ENCODE measurements at regions not wholly inside any gene's neighbourhood (a gene's known extent, or its start where the extent isn't known, plus 50 kb on each side); places are given as distances from the start of the nearest gene placed in this dataset.

- ChIA-PET RAD21 (ENCODE audit: unreplicated experiment) (no interaction called here), SMC1A (ENCODE audit: uncharacterized antibody, unreplicated experiment) (no interaction called here), CTCF (no interaction called here), POLR2A (no interaction called here)
- in situ Hi-C loops (cut with MboI) (no loop called here), intact Hi-C loops (cut with micrococcal nuclease; ENCODE audit: unreplicated experiment) (no loop called here)
- ATAC-seq = no peak
- Histone ChIP-seq H3K27me3 (replicated peaks in 1 of 2; ENCODE audit: control insufficient read depth in 2 of 2, insufficient read depth in 2 of 2, low read length in 1 of 2) (no peaks in the 10 kb centered on the region), H3K4me1 (ENCODE audit: control insufficient read depth, insufficient read depth, low read length) (no peaks in the 10 kb centered on the region), H4K20me1 (ENCODE audit: control insufficient read depth, insufficient read depth) (no peaks in the 10 kb centered on the region), H3K9ac (ENCODE audit: control insufficient read depth, insufficient read depth, low read length) (no peak overlapping the region), H2AFZ (ENCODE audit: control insufficient read depth, low read depth, low read length) (no peak overlapping the region), H3K4me2 (ENCODE audit: control insufficient read depth, insufficient read depth) (no peak overlapping the region), H3K36me3 (ENCODE audit: control insufficient read depth in 2 of 2, insufficient read depth in 2 of 2, low read length in 1 of 2) (no peaks in the 10 kb centered on the region), H3K4me3 (no peak overlapping the region), H3K79me2 (ENCODE audit: control insufficient read depth, insufficient read depth, low read length) (no peaks in the 10 kb centered on the region), H3K27ac (ENCODE audit: control insufficient read depth, insufficient read depth) (no peak overlapping the region), H3K9me3 (replicated peaks; ENCODE audit: control insufficient read depth, insufficient read depth, low read length) (no peaks in the 10 kb centered on the region)
- no peak for FAIRE-seq
- BruUV-seq (replicated peaks) = no TSS peak
- DNase-seq (ENCODE audit: low read depth, low spot score) = no peak
- 0% methylated on average over 2 of the region's 2 CpGs for WGBS (ENCODE audit: insufficient coverage, insufficient replicate concordance, low lambda C conversion rate, missing lambda C conversion rate)
- TF ChIP-seq ESRRA (IDR thresholded peaks at IDR 0.05; ENCODE audit: low read length) (no peak), RUNX3 (IDR thresholded peaks at IDR 0.05; ENCODE audit: low read length) (no peak), CEBPB (IDR thresholded peaks at IDR 0.05; ENCODE audit: borderline replicate concordance in 1 of 2, low read depth in 2 of 2, low read length in 2 of 2) (no peak), NFIC (IDR thresholded peaks at IDR 0.05; ENCODE audit: low read depth, low read length) (no peak), NR2C2 (IDR thresholded peaks at IDR 0.05; ENCODE audit: borderline replicate concordance, control insufficient read depth, insufficient read length, low read depth) (no peak), POLR2AphosphoS5 (IDR thresholded peaks at IDR 0.05; ENCODE audit: low read length) (no peak), CBX5 (IDR thresholded peaks at IDR 0.05; ENCODE audit: low read depth) (no peak), STAT1 (conservative IDR thresholded peaks at IDR 0.05) (no peak), WRNIP1 (IDR thresholded peaks at IDR 0.05; ENCODE audit: borderline replicate concordance, low read depth, low read length) (no peak), ATF7 (IDR thresholded peaks at IDR 0.05; ENCODE audit: low read depth) (no peak), KLF5 (IDR thresholded peaks at IDR 0.05; ENCODE audit: partially characterized antibody) (no peak), DPF2 (IDR thresholded peaks at IDR 0.05) (no peak), PKNOX1 (IDR thresholded peaks at IDR 0.05) (no peak), EED (IDR thresholded peaks at IDR 0.05; ENCODE audit: low read depth) (no peak), KAT2A (conservative IDR thresholded peaks at IDR 0.05; ENCODE audit: control insufficient read depth, low read depth, low read length) (no peak), CBX3 (IDR thresholded peaks at IDR 0.05; ENCODE audit: borderline replicate concordance, low read depth) (no peak), MEF2A (IDR thresholded peaks at IDR 0.05; ENCODE audit: insufficient read depth, low read depth, low read length) (no peak), BRCA1 (IDR thresholded peaks at IDR 0.05; ENCODE audit: low read depth, low read length) (no peak), HSF1 (IDR thresholded peaks at IDR 0.05; ENCODE audit: low read depth, low read length) (no peak), CUX1 (IDR thresholded peaks at IDR 0.05; ENCODE audit: insufficient replicate concordance, low read depth, low read length) (no peak)
These were observed 1284.9 kb upstream of the LRRTM1 start for GRCh38 chr2:81589406-81589805.
